Upper lobe of left lung (tissue), 4 donors: ENCODE measurements at regions not wholly inside any gene's neighbourhood (a gene's known extent, or its start where the extent isn't known, plus 50 kb on each side); places are given as distances from the start of the nearest gene placed in this dataset.

Source experiments
- POLR2A ChIP-seq, 4 donors: fragments of 450-650 bp; IDR thresholded peaks; one replicate each; pipeline ENCODE4 v1.5.1; 2016 to 2017; ENCODE audit warnings: antibody characterized with exemption in 4 of 4, mild to moderate bottlenecking in 2 of 4
- TF ChIP-seq, protein P1 (sequence below), 6 experiments: fragments of 450-650 bp in 4 of 6; fragments of 200-600 bp in 2 of 6; sonication (generic) in 2 of 6; IDR thresholded peaks; one replicate each; pipeline ENCODE4 v1.5.1; 2016 to 2019; ENCODE audit warnings: antibody characterized with exemption in 6 of 6

- TF ChIP-seq, protein P1, sequence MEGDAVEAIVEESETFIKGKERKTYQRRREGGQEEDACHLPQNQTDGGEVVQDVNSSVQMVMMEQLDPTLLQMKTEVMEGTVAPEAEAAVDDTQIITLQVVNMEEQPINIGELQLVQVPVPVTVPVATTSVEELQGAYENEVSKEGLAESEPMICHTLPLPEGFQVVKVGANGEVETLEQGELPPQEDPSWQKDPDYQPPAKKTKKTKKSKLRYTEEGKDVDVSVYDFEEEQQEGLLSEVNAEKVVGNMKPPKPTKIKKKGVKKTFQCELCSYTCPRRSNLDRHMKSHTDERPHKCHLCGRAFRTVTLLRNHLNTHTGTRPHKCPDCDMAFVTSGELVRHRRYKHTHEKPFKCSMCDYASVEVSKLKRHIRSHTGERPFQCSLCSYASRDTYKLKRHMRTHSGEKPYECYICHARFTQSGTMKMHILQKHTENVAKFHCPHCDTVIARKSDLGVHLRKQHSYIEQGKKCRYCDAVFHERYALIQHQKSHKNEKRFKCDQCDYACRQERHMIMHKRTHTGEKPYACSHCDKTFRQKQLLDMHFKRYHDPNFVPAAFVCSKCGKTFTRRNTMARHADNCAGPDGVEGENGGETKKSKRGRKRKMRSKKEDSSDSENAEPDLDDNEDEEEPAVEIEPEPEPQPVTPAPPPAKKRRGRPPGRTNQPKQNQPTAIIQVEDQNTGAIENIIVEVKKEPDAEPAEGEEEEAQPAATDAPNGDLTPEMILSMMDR (IDR thresholded peaks at IDR 0.05): no peak
- no peak for TF ChIP-seq POLR2A (IDR thresholded peaks at IDR 0.05)
Observed at GRCh38 chr10:120715171-120715570, 136.0 kb upstream of the WDR11 start.
